ENCODE measurements at regions not wholly inside any gene's neighbourhood (a gene's known extent, or its start where the extent isn't known, plus 50 kb on each side); places are given as distances from the start of the nearest gene placed in this dataset.

- TF ChIP-seq POLR2A (IDR thresholded peaks at IDR 0.05; ENCODE audit: low read length) = no peak
- no peak for TF ChIP-seq GATA1 (IDR thresholded peaks at IDR 0.05; ENCODE audit: low read depth, low read length)
Observed at GRCh38 chr4:159900562-159900961, 797.7 kb downstream of the RAPGEF2 start.

All from erythroblast (primary cell).